ENCODE measurements at regions not wholly inside any gene's neighbourhood (a gene's known extent, or its start where the extent isn't known, plus 50 kb on each side); places are given as distances from the start of the nearest gene placed in this dataset.
"Not testable (repeated sequence)": the region's sequence is repeated elsewhere in the genome, so short reads cannot be mapped to it uniquely, and the experiment has no call there.

DNA sequence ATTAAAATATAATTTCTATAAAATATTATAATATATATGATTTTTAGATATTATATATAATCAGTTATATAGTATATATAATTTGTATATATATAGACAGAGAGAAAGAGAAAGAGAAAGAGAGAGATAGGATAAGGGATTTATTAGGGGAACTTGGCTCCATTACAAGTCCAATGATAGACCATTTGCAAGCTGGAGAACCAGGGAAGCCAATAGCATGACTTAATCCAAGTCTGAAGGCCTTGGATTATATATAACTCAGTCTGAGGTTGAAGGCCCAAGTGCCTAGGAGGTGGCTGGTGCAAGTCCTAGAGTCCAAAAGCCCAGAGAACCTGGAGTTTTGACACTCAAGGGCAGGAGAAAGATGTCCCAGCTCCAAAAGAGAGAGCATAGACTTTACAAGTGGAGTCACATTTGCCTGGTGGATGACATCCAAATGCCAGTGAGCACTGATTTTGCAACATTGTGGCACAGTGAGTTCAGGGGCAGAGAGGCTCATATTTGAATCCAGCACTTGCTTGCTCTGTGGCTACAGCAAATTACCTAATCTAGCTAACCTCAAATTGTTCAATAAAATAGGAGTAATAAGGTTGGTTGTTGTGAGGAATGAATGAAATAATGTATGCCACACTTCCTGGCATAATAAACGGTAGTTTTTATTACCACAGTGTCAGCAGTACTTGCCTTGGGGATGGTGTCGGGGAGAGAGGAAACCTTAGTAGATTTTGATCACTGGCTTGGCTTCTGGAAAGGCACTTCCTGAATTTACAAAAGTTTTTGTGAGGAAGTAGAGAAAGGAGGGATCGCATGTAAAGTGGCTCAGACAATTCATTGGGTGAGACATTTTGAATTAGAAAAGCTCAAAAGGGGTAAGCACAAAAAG is 69.6 kb upstream of the CD28 start:
- POLR2A ChIA-PET = interaction anchor here (1.3 kb wide), 1 partner anchor 53 kb away, joined by 3 read pairs; no protein-coding TSS in a partner anchor

DNA sequence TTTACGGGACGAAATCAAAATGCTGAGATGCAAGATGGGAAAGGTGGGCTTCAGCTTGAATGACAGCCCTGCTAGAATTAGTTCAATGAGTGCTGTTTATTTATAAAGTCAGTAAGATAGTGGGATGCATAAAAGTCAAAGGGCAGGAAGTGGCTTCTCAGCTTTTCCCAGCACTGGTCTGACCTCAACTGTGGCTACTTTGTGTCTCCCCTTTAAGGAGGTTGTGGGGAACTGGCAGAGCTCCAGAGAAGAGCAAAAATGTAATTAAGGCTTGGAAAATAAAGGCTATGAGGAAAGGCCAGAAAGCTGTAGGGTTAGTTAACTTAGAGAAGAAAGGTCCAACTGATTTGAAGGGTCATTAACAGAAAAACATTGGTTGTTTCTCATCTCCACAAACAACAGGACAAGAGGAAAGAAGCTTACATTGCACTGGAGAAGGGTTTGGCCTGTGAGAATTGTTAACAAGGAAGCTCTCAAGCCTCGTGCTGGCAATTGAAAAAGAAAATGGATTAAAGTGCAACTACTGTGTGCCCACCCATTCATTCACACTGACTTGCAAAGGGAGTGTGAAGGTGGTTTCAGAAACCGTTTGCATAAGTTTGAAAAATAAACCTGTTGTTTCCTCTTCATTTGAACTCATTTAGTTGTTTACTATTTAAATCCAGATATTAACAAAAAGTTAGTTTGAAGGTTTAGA is 68.8 kb upstream of the CD28 start:
- H3K36me3 Mint-ChIP-seq = no peaks in the 10 kb centered on the region
- no peak for DNase-seq
- no peak overlapping the region for H3K4me3 Mint-ChIP-seq
- no peaks in the 10 kb centered on the region for H3K9me3 Mint-ChIP-seq
- peaks cover 15% of the 10 kb centered on the region for H3K4me1 Mint-ChIP-seq (ENCODE audit: low read depth)
- intact Hi-C loops (cut with micrococcal nuclease) = no loop called here
- ChIA-PET POLR2A (interaction anchor here (0.5 to 1.3 kb wide), 2 partner anchors 9 to 54 kb away, joined by 3 read pairs; no protein-coding TSS in a partner anchor), CTCF (no interaction called here)
- H3K27ac Mint-ChIP-seq = no peak overlapping the region
- no peaks in the 10 kb centered on the region for H3K27me3 Mint-ChIP-seq

More for the DNA sequence above, 69.6 kb upstream of the CD28 start:
- Mint-ChIP-seq H3K27me3 (no peaks in the 10 kb centered on the region), H3K9me3 (no peaks in the 10 kb centered on the region), H3K4me1 (ENCODE audit: low read depth) (peaks cover 15% of the 10 kb centered on the region), H3K27ac (no peak overlapping the region), H3K4me3 (no peak overlapping the region), H3K36me3 (no peaks in the 10 kb centered on the region)
- intact Hi-C loops (cut with micrococcal nuclease) = no loop called here
- no peak for DNase-seq
- CTCF ChIA-PET = no interaction called here

DNA sequence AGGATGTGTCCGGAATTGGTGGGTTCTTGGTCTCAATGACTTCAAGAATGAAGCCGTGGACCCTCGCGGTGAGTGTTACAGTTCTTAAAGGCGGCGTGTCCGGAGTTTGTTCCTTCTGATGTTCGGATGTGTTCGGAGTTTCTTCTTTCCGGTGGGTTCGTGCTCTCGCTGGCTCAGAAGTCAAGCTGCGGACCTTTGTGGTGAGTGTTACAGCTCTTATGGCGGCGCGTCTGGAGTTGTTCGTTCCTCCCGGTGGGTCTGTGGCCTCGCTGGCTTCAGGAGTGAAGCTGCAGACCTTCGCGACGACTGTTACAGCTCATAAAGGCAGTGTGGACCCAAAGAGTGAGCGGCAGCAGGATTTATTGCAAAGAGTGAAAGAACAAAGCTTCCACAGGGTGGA is 64.6 kb upstream of the CD28 start:
- DNase-seq; CTCF ChIA-PET; H3K9me3 Mint-ChIP-seq; POLR2A ChIA-PET; H3K36me3 Mint-ChIP-seq; H3K4me3 Mint-ChIP-seq; H3K27me3 Mint-ChIP-seq; H3K27ac Mint-ChIP-seq; intact Hi-C loops (cut with micrococcal nuclease): not testable (repeated sequence)
- H3K4me1 Mint-ChIP-seq (ENCODE audit: low read depth) = peaks cover 15% of the 10 kb centered on the region

DNA sequence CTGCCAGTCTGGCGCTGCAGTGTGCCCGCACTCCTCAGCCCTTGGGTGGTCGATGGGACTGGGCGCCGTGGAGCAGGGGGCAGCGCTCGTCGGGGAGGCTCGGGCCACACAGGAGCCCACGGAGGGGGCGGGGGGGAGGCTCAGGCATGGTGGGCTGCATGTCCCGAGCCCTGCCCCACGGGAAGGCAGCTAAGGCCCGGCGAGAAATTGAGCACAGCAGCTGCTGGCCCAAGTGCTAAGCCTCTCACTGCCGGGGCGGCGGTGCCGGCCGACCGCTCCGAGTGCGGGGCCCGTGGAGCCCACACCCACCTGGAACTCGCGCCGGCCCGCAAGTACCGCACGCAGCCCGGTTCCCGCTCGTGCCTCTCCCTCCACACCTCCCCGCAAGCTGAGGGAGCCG is 63.6 kb upstream of the CD28 start:
- H3K4me3 Mint-ChIP-seq; DNase-seq; H3K9me3 Mint-ChIP-seq; H3K27me3 Mint-ChIP-seq; POLR2A ChIA-PET; H3K27ac Mint-ChIP-seq; CTCF ChIA-PET; intact Hi-C loops (cut with micrococcal nuclease); H3K4me1 Mint-ChIP-seq (ENCODE audit: low read depth); H3K36me3 Mint-ChIP-seq: not testable (repeated sequence)

DNA sequence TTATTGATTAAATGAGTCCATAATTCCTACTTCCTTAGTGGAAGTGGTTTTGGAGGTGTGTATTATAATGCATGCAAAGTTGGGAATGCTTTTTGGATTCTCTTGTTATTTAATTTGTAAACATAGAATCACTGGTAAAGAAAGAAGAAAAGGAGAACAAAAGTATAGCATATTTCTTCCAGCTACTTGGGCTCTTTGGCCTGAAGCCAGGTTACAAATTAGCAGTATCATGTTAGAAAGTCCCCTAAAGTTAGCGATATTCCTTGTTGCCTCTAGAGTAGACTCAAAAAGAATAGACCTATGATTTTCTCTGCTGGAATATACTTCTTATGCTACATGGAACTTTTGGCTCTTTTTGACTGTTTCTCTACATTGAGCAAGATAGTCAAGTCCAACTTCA is 60.6 kb upstream of the CD28 start:
- H3K27ac Mint-ChIP-seq = no peak overlapping the region
- H3K27me3 Mint-ChIP-seq = no peaks in the 10 kb centered on the region
- H3K9me3 Mint-ChIP-seq = no peaks in the 10 kb centered on the region
- H3K36me3 Mint-ChIP-seq = no peaks in the 10 kb centered on the region
- H3K4me1 Mint-ChIP-seq (ENCODE audit: low read depth) = peaks cover 2% of the 10 kb centered on the region
- ChIA-PET POLR2A (no interaction called here), CTCF (no interaction called here)
- intact Hi-C loops (cut with micrococcal nuclease) = no loop called here
- DNase-seq = no peak
- no peak overlapping the region for H3K4me3 Mint-ChIP-seq

DNA sequence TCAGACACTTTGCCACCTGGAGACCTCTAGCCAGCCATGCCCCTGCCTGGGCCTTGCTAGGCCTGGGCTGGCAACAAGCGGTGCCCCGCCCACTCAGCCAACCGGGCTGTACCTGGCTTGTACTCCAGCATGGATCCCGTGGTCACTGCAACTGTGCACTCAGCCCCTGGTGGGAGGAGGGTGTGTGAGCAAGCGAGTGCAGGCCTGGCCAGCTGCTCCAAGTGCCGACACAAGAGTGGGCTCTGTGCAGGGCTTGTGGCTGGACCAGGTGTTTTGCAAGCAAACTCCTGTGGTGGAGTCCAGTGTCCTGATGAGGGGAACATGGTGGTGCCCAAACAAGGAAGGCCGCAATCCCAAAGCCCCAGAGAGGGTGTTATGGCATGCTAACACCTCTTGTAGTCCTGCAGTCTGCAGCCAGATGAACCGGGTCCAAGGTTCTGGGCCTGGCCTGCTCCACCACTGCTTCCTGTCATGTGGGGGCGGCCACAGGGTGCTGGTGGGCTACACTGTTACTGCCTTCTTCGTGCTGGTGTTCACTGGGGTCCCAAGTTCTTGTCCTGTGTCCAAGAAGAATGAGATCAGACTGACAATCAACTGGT is 60.1 kb upstream of the CD28 start:
- H3K36me3 Mint-ChIP-seq = no peaks in the 10 kb centered on the region
- no peak overlapping the region for H3K27ac Mint-ChIP-seq
- H3K9me3 Mint-ChIP-seq = no peaks in the 10 kb centered on the region
- DNase-seq = no peak
- intact Hi-C loops (cut with micrococcal nuclease) = no loop called here
- H3K27me3 Mint-ChIP-seq = no peaks in the 10 kb centered on the region
- ChIA-PET CTCF (no interaction called here), POLR2A (no interaction called here)
- H3K4me3 Mint-ChIP-seq = no peak overlapping the region
- peaks cover 2% of the 10 kb centered on the region for H3K4me1 Mint-ChIP-seq (ENCODE audit: low read depth)

DNA sequence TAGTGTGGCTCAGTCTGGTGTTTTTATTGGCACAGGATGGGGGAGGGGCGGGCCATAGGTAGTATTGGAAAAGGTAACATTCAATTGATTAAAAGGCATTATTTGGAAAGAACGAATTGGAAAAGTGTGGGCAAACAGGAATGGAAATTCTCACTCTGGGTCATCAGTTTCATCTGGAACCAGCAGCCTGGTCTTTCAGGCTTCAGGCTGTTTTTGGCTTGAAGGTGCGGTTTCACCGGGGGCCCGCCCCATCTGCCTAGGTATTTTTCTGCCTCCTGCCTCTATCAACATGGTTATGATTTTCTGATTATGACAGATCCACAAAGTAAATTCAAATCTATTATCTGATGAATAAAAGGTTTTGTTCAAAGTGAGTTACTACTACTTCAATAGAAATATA is 59.5 kb upstream of the CD28 start:
- Mint-ChIP-seq H3K9me3 (no peaks in the 10 kb centered on the region), H3K36me3 (no peaks in the 10 kb centered on the region), H3K4me1 (ENCODE audit: low read depth) (peaks cover 2% of the 10 kb centered on the region), H3K4me3 (no peak overlapping the region), H3K27me3 (no peaks in the 10 kb centered on the region), H3K27ac (no peak overlapping the region)
- intact Hi-C loops (cut with micrococcal nuclease) = no loop called here
- POLR2A ChIA-PET = no interaction called here
- CTCF ChIA-PET = interaction anchor here (0.7 kb wide), 1 partner anchor 25 kb away, joined by 3 read pairs; no protein-coding TSS in a partner anchor
- no peak for DNase-seq

DNA sequence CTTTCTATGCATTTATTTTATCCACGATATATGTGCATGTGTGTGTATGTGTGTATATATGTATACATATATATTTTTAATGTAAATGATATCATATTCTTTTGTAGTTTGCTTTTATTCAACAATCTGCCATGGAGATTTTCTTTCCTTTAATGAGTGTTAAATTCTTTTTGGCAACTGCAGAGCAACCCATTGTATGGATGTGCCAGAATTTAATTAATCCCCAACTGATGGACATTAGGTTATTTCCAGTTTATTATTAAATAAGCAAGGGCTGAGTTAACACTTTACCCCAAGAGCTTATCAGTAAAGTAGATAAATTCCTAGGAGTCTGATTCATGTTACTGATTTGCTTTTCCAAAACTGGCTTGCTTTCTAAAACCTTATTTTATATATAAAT is 58.9 kb upstream of the CD28 start:
- Mint-ChIP-seq H3K27ac (no peak overlapping the region), H3K4me3 (no peak overlapping the region), H3K9me3 (no peaks in the 10 kb centered on the region), H3K36me3 (no peaks in the 10 kb centered on the region), H3K27me3 (no peaks in the 10 kb centered on the region), H3K4me1 (ENCODE audit: low read depth) (peaks cover 2% of the 10 kb centered on the region)
- intact Hi-C loops (cut with micrococcal nuclease) = no loop called here
- DNase-seq = no peak
- ChIA-PET CTCF (interaction anchor here (0.7 kb wide), 1 partner anchor 24 kb away, joined by 3 read pairs; no protein-coding TSS in a partner anchor), POLR2A (no interaction called here)

DNA sequence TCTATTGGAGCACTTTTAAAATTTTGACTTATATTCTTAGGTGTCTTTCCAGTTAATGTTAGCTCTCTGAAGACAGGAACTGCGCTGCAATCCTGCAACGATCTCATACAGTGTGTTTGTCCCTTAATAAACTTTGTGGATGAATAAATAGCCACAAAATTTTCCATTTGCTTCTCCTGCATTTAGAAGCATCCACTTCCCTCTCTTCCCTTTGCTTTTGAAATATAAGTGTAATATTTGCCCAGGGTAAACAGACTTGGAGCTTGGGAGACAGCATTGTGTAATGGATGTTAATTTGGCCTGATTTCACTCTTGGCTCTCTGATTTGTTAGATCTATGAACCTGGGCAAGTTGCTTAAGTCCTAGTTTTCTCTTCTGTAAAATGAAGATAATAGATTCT is 58.2 kb upstream of the CD28 start:
- Mint-ChIP-seq H3K36me3 (no peaks in the 10 kb centered on the region), H3K27me3 (no peaks in the 10 kb centered on the region), H3K27ac (no peak overlapping the region), H3K9me3 (no peaks in the 10 kb centered on the region), H3K4me1 (ENCODE audit: low read depth) (peaks cover 2% of the 10 kb centered on the region), H3K4me3 (no peak overlapping the region)
- POLR2A ChIA-PET = no interaction called here
- intact Hi-C loops (cut with micrococcal nuclease) = no loop called here
- DNase-seq = no peak
- CTCF ChIA-PET = interaction anchor here (0.7 kb wide), 1 partner anchor 167 kb away, joined by 3 read pairs; no protein-coding TSS in a partner anchor

DNA sequence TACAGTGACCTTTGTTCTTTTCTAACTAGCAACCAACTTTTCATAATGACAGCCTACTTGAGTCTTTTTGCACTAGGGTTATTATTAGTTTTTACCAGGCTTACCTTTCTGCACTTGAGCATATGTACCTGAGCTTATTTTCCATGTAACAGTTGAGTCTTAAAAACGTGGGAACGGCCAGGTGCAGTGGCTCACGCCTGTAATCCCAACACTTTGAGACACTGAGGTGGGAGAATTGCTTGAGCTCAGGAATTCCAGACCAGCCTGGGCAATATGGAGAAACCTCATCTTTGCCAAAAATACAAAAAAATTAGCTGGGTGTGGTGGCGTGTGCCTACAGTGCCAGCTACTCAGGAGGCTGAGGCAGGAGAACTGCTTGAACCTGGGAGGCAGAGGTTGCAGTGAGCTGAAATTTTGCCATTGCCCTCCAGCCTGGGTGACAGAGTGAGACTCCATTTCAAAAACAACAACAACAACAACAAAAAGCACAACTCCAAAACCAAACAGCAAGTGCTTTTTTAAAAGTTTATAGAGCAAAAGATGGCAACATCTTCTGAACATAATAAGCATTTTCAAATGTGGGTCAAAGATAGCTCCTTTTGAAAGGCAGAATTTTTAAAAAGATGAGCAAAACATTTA is 57.1 kb upstream of the CD28 start:
- Mint-ChIP-seq H3K4me3 (no peak overlapping the region), H3K27me3 (no peaks in the 10 kb centered on the region), H3K36me3 (no peaks in the 10 kb centered on the region), H3K9me3 (no peaks in the 10 kb centered on the region), H3K27ac (no peak overlapping the region), H3K4me1 (ENCODE audit: low read depth) (peaks cover 4% of the 10 kb centered on the region)
- ChIA-PET POLR2A (no interaction called here), CTCF (interaction anchor here (1.0 to 1.9 kb wide), 2 partner anchors 165 to 166 kb away, joined by 5 read pairs; no protein-coding TSS in a partner anchor)
- no peak for DNase-seq
- intact Hi-C loops (cut with micrococcal nuclease) = no loop called here

DNA sequence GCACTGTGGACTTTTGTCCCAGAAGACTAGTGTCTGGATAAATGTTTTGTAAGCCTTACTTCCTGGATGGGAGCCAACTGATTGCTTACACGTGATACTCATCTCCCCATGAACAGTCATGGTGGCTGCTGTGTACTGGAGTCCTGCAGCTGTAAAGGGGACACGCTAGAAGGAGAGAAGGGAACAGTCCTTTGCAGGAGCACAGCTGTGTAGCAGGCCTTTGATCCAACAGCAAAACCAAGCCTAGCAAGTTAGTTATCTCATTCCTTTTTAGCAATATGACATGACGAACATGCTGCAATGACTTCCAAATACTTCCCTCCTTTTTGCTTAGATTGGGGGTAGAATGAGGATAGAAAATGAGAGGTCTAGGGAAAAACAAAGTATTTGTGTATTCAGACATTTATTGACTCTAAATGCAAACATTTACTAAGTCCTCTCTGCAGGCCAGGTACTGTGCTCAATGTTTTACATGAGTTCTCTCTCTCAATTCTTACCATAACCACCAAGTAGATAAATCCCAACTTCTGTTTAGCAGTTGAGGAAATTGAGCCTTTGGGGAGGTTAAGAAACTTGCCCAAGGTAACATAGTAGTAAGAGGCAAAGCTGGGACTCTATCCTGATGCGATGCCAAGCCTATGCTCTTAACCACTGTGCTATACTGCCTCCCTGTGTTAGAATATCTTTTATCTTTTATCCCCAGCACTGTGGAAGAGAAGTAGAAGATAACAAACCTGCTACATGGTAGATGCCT is 55.4 kb upstream of the CD28 start:
- Mint-ChIP-seq H3K27ac (no peak overlapping the region), H3K4me3 (no peak overlapping the region), H3K36me3 (no peaks in the 10 kb centered on the region), H3K9me3 (no peaks in the 10 kb centered on the region), H3K4me1 (ENCODE audit: low read depth) (peaks cover 13% of the 10 kb centered on the region), H3K27me3 (no peaks in the 10 kb centered on the region)
- ChIA-PET POLR2A (no interaction called here), CTCF (interaction anchor here (0.9 to 2.0 kb wide), 5 partner anchors 39 to 166 kb away, joined by 4 to 11 read pairs (median 5); no protein-coding TSS in a partner anchor)
- DNase-seq = no peak
- intact Hi-C loops (cut with micrococcal nuclease) = loop anchor here (1.0 kb wide), 2 partner anchors 131 to 167 kb away; no protein-coding TSS in a partner anchor
